GM13977 (cell line): ENCODE measurements at regions not wholly inside any gene's neighbourhood (a gene's known extent, or its start where the extent isn't known, plus 50 kb on each side); places are given as distances from the start of the nearest gene placed in this dataset.

Experiments used
- DNase-seq: peaks from one replicate; pipeline ENCODE4 v3.0.0; 2012; ENCODE audit warnings: low spot score
- in situ Hi-C: fragments of 300-500 bp; cut with MboI; formaldehyde crosslinking; loops from one replicate; pipeline ENCODE4 v1.12.0; 2022; ENCODE audit warnings: low sequenced_read_pairs, low pct_unique_long_range_greater_than_20kb, mixed read lengths, inconsistent platforms; ENCODE audit not compliant: unreplicated experiment
- TF ChIP-seq, protein P1 (sequence below): IDR thresholded peaks from 2 replicates; pipeline ENCODE4 v1.5.1; 2012; ENCODE audit warnings: mild to moderate bottlenecking, control low read depth; ENCODE audit not compliant: insufficient read depth; ENCODE audit errors: extremely low read depth, missing control alignments

DNA sequence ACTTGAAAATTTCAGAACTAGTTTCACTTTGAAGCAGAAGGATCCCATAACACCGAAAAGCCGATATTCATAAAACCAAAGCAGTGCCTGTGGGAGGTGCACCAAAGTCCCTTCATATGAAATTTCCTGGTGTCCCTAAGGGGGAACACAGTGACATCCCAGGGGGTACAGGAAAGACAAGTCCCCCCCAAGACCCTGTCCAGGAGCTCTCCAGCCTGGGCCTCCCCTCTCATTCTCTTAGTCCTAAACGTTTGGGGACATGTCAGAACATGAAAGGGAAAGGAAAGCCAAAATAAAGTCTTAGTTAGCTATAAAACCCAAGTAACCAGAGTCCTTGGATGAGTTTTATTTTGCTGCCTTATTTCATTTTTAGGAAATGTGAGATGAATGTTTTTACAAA lies 56.6 kb downstream of the MRPL57 start:
- in situ Hi-C loops, result no loop called here

DNA sequence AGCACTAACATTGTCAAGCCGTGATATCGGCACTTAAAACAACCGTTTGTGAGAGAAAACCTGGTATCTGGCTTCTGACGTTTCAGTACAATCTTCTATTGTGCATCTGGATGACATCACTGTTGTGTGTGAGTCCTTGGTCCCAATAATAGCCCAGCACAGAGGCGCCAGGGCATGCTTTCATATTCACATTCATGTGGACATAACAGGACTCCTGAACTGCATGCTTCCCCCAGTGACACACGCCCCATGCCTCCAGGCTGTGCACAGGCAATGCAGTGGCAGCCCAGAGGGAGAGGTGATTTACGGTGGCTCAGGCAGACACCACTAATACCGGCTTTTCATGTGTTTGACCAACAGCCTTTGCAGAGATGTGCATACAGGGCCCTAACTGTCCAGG lies 58.1 kb downstream of the MRPL57 start:
- in situ Hi-C loops, result no loop called here
- DNase-seq, result no peak
- TF ChIP-seq, protein P1, sequence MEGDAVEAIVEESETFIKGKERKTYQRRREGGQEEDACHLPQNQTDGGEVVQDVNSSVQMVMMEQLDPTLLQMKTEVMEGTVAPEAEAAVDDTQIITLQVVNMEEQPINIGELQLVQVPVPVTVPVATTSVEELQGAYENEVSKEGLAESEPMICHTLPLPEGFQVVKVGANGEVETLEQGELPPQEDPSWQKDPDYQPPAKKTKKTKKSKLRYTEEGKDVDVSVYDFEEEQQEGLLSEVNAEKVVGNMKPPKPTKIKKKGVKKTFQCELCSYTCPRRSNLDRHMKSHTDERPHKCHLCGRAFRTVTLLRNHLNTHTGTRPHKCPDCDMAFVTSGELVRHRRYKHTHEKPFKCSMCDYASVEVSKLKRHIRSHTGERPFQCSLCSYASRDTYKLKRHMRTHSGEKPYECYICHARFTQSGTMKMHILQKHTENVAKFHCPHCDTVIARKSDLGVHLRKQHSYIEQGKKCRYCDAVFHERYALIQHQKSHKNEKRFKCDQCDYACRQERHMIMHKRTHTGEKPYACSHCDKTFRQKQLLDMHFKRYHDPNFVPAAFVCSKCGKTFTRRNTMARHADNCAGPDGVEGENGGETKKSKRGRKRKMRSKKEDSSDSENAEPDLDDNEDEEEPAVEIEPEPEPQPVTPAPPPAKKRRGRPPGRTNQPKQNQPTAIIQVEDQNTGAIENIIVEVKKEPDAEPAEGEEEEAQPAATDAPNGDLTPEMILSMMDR, result no peak

More for the DNA sequence above, 56.6 kb downstream of the MRPL57 start:
- TF ChIP-seq, protein P1, result no peak
- no peak for DNase-seq

DNA sequence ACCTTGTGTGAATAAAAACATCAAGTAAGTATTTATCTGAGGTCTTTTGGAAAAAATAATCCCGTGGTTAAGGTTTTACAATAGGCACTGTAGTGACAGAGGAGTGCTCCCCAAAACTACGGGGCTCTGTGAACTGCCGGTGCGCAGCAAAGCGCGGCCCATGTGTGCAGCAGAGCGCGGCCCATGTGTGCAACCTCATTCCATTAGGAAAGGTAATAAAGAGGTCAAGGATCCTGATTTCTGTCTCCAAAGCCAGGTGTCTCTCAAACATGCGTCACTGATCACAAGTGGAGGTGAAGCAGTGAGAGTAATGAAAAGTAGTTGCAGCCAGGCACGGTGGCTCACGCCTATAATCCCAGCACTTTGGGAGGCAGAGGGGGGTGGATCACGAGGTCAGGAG lies 58.7 kb downstream of the MRPL57 start:
- in situ Hi-C loops, result no loop called here
- TF ChIP-seq, protein P1, result no peak
- no peak for DNase-seq

DNA sequence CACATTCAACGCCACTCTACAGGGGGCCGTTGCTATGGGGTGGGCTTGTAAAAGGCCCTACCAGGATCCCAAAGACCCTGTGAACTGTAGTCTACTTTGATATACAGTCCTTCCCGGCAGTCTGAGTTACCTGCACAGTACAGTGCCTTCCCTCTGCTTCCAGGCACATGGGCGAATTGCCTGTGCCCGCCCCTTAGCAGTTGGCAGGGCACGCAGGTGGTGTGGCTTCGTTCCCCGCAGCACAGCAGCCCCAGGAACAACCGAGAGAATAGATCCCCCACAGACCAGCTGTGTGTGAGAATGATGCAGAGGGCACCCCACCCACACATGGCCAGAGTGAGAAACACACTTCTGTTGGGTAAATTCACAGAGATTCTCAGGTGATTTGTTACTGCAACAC lies 60.6 kb downstream of the MRPL57 start:
- TF ChIP-seq, protein P1, result no peak
- in situ Hi-C loops, result no loop called here

DNA sequence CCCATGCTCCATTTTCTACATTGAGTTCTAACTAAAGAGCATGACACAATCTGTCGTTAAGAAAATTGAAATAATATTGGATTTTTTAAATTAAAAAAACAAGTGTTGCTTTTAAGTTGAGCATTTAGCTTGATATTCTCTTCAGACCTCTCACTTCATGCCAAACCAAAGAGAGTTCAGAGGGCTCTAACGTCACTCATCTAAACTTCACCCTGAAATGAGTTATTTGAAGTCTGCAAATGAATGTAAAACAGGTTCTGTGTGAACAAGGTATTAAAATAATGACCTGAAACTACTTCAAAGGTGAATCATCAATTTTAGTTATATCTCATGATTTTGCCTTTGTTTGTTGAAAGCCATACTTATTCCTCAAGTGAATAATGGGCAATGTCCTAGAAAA lies 61.8 kb downstream of the MRPL57 start:
- no peak for DNase-seq
- in situ Hi-C loops, result no loop called here
- TF ChIP-seq, protein P1, result no peak

More for the DNA sequence above, 60.6 kb downstream of the MRPL57 start:
- no peak for DNase-seq

DNA sequence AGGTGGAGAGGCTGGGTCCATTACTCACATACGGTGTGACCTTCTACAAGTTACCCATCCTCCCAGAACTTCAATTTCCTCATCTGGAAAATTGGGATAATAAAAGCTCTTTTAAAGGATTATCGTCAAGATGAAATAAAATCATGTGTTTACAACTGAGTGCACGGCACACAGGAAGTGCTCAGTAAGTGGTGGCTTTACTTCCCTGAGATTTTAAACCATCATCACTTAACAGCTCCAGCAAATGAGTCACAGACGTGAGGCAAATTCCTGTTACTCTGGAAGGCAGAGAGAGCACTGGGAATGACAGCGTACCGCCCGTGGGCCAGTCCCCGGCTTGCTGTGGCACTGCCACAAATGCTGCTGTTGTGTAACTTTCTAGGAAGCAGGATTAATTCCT lies 64.1 kb downstream of the MRPL57 start:
- no peak for DNase-seq
- TF ChIP-seq, protein P1, result no peak
- in situ Hi-C loops, result no loop called here

DNA sequence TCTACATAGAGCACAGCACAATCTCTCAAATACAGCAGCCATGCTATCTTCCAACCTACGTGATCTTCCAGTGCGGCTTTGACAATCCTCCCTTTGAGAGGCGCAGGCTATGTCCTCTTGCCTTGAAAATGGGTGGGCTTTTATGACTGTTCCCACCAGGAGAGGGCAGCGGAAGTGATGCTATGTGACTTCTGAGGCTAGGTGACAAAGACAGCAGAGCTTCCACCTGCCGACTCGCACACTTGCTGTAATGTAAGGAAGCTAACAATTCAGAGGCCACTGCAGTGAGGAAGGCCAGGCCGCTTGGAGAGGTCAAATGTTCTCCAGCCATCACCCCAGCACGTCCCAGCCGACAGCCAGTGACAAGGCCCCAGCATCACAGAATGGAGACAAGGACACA lies 65.8 kb downstream of the MRPL57 start:
- TF ChIP-seq, protein P1, result no peak
- no peak for DNase-seq
- in situ Hi-C loops, result no loop called here
